BJ (cell line): ENCODE measurements at regions not wholly inside any gene's neighbourhood (a gene's known extent, or its start where the extent isn't known, plus 50 kb on each side); places are given as distances from the start of the nearest gene placed in this dataset.
"Not testable (repeated sequence)": the region's sequence is repeated elsewhere in the genome, so short reads cannot be mapped to it uniquely, and the experiment has no call there.

Source experiments
- CTCF ChIA-PET: fragments of 350-600 bp; formaldehyde crosslinking; extraction: SDS; loops from one replicate; lab custom pipeline; 2021; ENCODE audit warnings: antibody characterized with exemption, inconsistent platforms; lab: Yijun Ruan, JAX
- POLR2A ChIA-PET: fragments of 300-600 bp; sonication (Branson Sonifier 250); formaldehyde crosslinking; extraction: SDS; loops from one replicate; lab custom pipeline; 2021; ENCODE audit warnings: antibody characterized with exemption; lab: Charles Lee
- DNase-seq: peaks from one replicate; pipeline ENCODE4 v3.0.0-alpha.2; 2011; ENCODE audit warnings: low read depth
- H3K27me3 ChIP-seq: 2 replicates; pipeline ENCODE4 v1.6.0; 2011; ENCODE audit warnings: low read length; ENCODE audit not compliant: control insufficient read depth, insufficient read depth
- H3K36me3 ChIP-seq: 2 replicates; pipeline ENCODE4 v1.5.1; 2011; ENCODE audit warnings: low read length; ENCODE audit not compliant: control insufficient read depth, insufficient read depth
- H3K4me3 ChIP-seq: 2 replicates; pipeline ENCODE4 v1.5.1; 2011; ENCODE audit warnings: low read depth, mild to moderate bottlenecking, control low read depth, low read length
- TF ChIP-seq, protein P1 (sequence below): IDR thresholded peaks from 2 replicates; pipeline ENCODE4 v1.5.1; 2011; ENCODE audit warnings: low read depth, mild to moderate bottlenecking, control low read depth, inconsistent platforms, low read length, moderate library complexity; ENCODE audit not compliant: insufficient read depth

DNA sequence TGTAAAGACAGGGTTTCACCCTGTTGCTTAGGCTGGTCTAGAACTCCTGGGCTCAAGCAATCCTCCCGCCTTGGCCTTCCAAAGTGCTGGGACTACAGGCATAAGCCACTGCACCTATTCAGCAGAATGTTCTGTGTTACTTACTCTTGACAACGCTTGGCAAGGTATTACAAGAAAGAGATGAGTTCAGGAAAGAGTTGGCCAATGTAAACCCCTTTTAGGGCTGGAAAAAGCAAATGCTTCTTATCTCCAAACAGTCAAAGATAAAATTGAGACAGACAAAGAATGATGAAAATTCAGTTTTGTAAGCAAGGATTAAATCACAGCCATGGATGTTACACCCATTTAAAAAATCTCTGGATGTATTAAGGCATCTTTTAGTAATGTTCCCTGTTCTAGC, 114.0 kb upstream of the PODXL start:
- Histone ChIP-seq H3K36me3 (no peaks in the 10 kb centered on the region), H3K4me3 (no peak overlapping the region), H3K27me3 (peaks cover 4% of the 10 kb centered on the region; the same call in 1 of the 2 replicates)
- ChIA-PET POLR2A (no interaction called here), CTCF (interaction anchor here (1.5 kb wide), 1 partner anchor 19 kb away, joined by 4 read pairs; no protein-coding TSS in a partner anchor)
- TF ChIP-seq, protein P1, sequence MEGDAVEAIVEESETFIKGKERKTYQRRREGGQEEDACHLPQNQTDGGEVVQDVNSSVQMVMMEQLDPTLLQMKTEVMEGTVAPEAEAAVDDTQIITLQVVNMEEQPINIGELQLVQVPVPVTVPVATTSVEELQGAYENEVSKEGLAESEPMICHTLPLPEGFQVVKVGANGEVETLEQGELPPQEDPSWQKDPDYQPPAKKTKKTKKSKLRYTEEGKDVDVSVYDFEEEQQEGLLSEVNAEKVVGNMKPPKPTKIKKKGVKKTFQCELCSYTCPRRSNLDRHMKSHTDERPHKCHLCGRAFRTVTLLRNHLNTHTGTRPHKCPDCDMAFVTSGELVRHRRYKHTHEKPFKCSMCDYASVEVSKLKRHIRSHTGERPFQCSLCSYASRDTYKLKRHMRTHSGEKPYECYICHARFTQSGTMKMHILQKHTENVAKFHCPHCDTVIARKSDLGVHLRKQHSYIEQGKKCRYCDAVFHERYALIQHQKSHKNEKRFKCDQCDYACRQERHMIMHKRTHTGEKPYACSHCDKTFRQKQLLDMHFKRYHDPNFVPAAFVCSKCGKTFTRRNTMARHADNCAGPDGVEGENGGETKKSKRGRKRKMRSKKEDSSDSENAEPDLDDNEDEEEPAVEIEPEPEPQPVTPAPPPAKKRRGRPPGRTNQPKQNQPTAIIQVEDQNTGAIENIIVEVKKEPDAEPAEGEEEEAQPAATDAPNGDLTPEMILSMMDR: no peak
- DNase-seq: no peak

DNA sequence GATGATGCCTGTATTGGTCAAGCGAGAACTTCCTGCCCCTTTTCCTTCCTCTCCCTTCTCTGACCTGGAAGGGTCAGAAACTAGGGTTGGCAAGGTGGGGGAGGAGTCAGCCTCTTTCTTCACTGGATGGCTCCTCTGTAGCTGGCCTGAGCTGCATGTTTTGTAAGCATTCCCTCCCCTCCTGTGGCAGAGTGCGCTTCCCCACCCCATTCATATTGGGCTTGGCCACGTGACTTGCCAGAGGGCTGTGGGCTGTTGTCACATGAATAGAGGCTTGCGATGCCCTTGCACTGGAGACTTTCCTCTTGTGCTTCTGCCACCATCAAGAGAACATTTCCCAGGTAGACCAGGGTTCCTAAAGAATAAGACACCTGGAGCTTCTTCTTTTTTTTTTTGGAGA, 111.3 kb upstream of the PODXL start:
- Histone ChIP-seq H3K36me3 (no peaks in the 10 kb centered on the region), H3K4me3 (no peak overlapping the region), H3K27me3 (peaks cover under 1% of the 10 kb centered on the region; the same call in 1 of the 2 replicates)
- CTCF ChIA-PET: interaction anchor here (1.3 to 3.3 kb wide), 2 partner anchors 13 to 24 kb away, joined by 3 to 15 read pairs; no protein-coding TSS in a partner anchor
- no peak for DNase-seq
- POLR2A ChIA-PET: no interaction called here
- TF ChIP-seq, protein P1: no peak

DNA sequence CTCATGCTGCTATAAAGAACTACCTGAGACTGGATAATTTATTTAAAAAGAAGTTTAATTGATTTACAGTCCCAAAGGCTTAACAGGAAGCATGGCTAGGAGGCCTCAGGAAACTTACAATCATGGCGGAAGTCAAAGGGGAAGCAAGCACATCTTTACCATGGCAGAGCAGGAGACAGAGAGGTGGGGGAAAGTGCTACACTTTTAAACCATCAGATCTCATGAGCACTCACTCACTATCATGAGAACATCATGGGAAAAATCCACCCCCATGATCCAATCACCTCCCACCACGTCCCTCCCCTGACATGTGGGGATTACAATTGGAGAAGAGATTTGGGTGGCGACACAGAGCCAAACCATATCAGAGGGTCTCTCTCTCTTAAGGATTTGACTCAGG, 108.6 kb upstream of the PODXL start:
- CTCF ChIA-PET: interaction anchor here (2.2 kb wide), 1 partner anchor 156 kb away, joined by 6 read pairs; no protein-coding TSS in a partner anchor
- H3K4me3 ChIP-seq: no peak overlapping the region
- POLR2A ChIA-PET: no interaction called here

DNA sequence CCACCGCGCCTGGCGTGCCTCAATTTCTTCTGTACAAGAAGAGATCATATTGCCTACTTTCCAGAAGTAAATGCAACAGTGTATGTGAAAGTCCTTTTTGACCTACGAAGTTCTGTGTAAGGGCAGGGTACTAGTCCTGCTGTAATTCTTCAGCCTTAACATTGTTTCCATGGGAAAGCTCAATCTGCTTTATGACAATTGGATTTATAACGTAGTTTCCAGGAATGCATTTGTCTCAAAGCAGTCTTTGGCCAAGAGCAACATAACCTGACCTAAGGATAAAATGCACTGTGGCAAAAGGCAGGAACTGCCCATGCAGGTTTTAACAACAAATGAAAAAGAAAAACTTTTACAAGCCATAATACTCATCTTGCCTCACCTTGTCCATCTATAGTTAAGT, 108.1 kb upstream of the PODXL start:
- H3K36me3 ChIP-seq: no peaks in the 10 kb centered on the region
- 0 out of 2 replicates have a peak, but pooled peaks cover 2% of the 10 kb centered on the region for H3K27me3 ChIP-seq
- no peak overlapping the region for H3K4me3 ChIP-seq
- DNase-seq: no peak
- CTCF ChIA-PET: interaction anchor here (1.5 kb wide), 1 partner anchor 10 kb away, joined by 4 read pairs; no protein-coding TSS in a partner anchor
- POLR2A ChIA-PET: no interaction called here
- TF ChIP-seq, protein P1: no peak

More for the DNA sequence above, 108.6 kb upstream of the PODXL start:
- TF ChIP-seq, protein P1: no peak
- H3K36me3 ChIP-seq: no peaks in the 10 kb centered on the region
- DNase-seq: no peak
- 0 out of 2 replicates have a peak, but pooled peaks cover 2% of the 10 kb centered on the region for H3K27me3 ChIP-seq

DNA sequence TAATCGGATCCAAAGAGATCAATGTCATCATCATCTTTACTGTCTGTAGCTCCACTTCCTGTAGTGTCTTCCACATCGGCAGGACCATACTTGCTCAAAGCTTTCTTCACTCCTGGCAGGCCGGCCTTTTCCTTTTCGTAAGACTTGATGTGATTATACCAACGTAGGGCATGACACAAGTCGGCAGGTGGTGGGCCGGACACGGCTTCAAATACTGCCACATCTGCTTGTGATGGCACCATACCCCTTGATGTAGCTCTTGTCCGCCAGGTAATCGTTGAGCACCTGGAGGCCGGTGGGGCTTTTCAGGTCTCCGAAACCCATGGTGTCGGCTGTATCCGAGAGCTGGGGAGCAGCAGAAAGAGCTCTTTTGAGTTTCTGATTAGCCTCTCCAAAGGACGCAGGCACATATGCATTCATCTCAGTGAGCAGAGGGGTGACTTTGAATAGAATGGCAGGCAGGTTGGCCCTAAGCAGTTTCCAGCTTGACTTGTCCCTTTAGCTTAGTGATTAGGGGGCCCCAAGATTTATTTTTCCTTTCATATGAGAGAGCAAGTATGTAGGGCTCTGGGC, 106.0 kb upstream of the PODXL start:
- CTCF ChIA-PET, H3K36me3 ChIP-seq, DNase-seq, H3K27me3 ChIP-seq, POLR2A ChIA-PET, H3K4me3 ChIP-seq: not testable (repeated sequence)
